Chondrocyte (in vitro differentiated cells): ENCODE measurements at regions not wholly inside any gene's neighbourhood (a gene's known extent, or its start where the extent isn't known, plus 50 kb on each side); places are given as distances from the start of the nearest gene placed in this dataset.
"Not testable (repeated sequence)": the region's sequence is repeated elsewhere in the genome, so short reads cannot be mapped to it uniquely, and the experiment has no call there.

Source experiments
- DNase-seq: peaks from one replicate; pipeline ENCODE4 v3.0.0; 2021; ENCODE audit warnings: mixed read lengths, low spot score
- H3K27ac Mint-ChIP-seq: one replicate; pipeline ENCODE4 v1.8.0; 2021; ENCODE audit warnings: mild to moderate bottlenecking, moderate library complexity, mixed read lengths; ENCODE audit not compliant: unreplicated experiment
- H3K27me3 Mint-ChIP-seq: 2 replicates; pipeline ENCODE4 v1.8.0; 2021; ENCODE audit warnings: low read depth, mixed read lengths
- H3K36me3 Mint-ChIP-seq: 2 replicates; pipeline ENCODE4 v1.8.0; 2021; ENCODE audit warnings: low read depth, mixed read lengths
- H3K4me1 Mint-ChIP-seq: 2 replicates; pipeline ENCODE4 v1.8.0; 2021; ENCODE audit warnings: low read depth, mild to moderate bottlenecking, mixed read lengths
- H3K4me3 Mint-ChIP-seq: one replicate; pipeline ENCODE4 v1.8.0; 2021; ENCODE audit warnings: mild to moderate bottlenecking, moderate library complexity, mixed read lengths; ENCODE audit not compliant: unreplicated experiment
- H3K9me3 Mint-ChIP-seq: 2 replicates; pipeline ENCODE4 v1.8.0; 2021; ENCODE audit warnings: low read depth, mixed read lengths
- CTCF ChIP-seq: fragments of 200-600 bp; sonication (generic); IDR thresholded peaks from 2 replicates; pipeline ENCODE4 v1.5.0; 2021; ENCODE audit warnings: antibody characterized with exemption, mild to moderate bottlenecking, moderate library complexity

- peaks cover 6% of the 10 kb centered on the region for H3K4me1 Mint-ChIP-seq
- H3K27ac Mint-ChIP-seq = no peak overlapping the region
- no peak overlapping the region for H3K4me3 Mint-ChIP-seq
- no peak for TF ChIP-seq CTCF
- DNase-seq = no peak
- H3K36me3 Mint-ChIP-seq = peaks cover 5% of the 10 kb centered on the region
- peaks cover 7% of the 10 kb centered on the region for H3K9me3 Mint-ChIP-seq
- H3K27me3 Mint-ChIP-seq = peaks cover 8% of the 10 kb centered on the region
Measured at GRCh38 chr2:105478670-105479069, 79.8 kb upstream of the FHL2 start.

- not testable (repeated sequence) for H3K27ac Mint-ChIP-seq, H3K36me3 Mint-ChIP-seq, H3K4me3 Mint-ChIP-seq, H3K27me3 Mint-ChIP-seq, DNase-seq, H3K9me3 Mint-ChIP-seq
- H3K4me1 Mint-ChIP-seq = peaks cover 17% of the 10 kb centered on the region
Measured at GRCh38 chr2:105477050-105477620, 78.3 kb upstream of the FHL2 start.

DNA sequence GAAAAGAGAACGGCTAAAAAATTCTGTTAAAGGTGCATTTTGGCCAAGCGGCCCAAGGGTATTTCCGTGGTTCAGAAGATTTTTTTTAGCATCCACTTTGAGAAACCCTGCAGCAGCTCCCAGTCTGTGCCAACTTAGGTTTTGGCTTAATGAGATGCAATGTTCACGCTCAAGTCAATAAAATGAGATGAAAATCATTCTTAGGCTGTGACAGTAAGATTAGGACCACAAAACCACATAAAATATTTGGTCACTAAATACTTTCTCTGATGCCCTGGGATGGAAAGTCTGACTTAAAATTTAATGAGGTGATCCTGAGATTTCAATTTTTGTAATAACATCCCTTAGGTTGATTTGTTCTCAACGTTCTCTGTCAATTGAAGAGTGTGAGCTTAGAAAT, 74.2 kb upstream of the FHL2 start:
- no peak for DNase-seq
- Mint-ChIP-seq H3K4me3 (no peak overlapping the region), H3K9me3 (no peaks in the 10 kb centered on the region), H3K4me1 (peaks cover 21% of the 10 kb centered on the region), H3K27me3 (peaks cover 8% of the 10 kb centered on the region), H3K27ac (peak overlapping the region; percentile 38), H3K36me3 (no peaks in the 10 kb centered on the region)
- no peak for TF ChIP-seq CTCF

DNA sequence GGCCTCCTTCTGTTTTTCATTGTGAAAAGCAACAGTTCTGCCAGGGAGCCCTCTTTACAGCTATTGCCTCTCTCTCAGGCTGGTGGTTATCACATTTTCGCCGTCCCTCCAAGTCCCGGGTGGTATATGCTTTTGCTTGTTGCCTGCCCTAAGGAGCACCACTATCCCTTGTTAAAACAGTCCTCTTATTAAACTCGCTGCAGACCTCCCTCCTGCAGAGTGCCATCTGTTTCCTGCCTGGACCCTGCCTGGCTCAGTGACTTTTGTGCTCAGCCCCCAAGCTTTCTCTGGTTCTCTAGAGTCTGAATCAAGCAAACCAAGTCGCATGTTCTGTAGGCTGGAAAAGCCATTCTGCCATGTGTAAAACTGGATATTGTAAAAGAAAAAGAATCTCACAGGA, 72.1 kb upstream of the FHL2 start:
- H3K36me3 Mint-ChIP-seq = no peaks in the 10 kb centered on the region
- H3K27me3 Mint-ChIP-seq = peaks cover 15% of the 10 kb centered on the region
- H3K4me1 Mint-ChIP-seq = peaks cover 21% of the 10 kb centered on the region
- no peak for DNase-seq
- H3K4me3 Mint-ChIP-seq = no peak overlapping the region
- H3K27ac Mint-ChIP-seq = no peak overlapping the region
- H3K9me3 Mint-ChIP-seq = no peaks in the 10 kb centered on the region
- no peak for TF ChIP-seq CTCF

DNA sequence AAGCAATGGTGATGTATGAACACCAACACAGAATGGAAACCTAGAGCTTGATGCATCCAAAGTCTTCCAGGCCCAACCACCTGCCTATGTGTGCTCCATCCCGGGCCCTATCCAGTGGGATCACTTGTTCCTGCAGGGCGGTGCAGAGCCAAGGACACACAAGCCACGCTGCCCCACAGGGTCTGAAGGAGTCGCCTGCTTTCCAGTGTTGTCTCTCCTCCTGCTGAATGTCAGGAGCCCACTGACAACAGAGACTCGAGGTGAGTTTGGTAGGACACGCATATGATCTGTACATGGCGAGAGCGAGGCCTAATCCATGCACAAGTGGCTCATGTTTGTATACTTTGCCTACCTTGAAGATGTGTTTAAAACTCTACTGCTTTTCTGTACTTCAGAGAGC, 70.9 kb upstream of the FHL2 start:
- Mint-ChIP-seq H3K4me3 (no peak overlapping the region), H3K9me3 (no peaks in the 10 kb centered on the region), H3K27me3 (peaks cover 19% of the 10 kb centered on the region), H3K27ac (no peak overlapping the region), H3K36me3 (no peaks in the 10 kb centered on the region), H3K4me1 (peaks cover 21% of the 10 kb centered on the region)
- no peak for DNase-seq
- TF ChIP-seq CTCF = no peak

DNA sequence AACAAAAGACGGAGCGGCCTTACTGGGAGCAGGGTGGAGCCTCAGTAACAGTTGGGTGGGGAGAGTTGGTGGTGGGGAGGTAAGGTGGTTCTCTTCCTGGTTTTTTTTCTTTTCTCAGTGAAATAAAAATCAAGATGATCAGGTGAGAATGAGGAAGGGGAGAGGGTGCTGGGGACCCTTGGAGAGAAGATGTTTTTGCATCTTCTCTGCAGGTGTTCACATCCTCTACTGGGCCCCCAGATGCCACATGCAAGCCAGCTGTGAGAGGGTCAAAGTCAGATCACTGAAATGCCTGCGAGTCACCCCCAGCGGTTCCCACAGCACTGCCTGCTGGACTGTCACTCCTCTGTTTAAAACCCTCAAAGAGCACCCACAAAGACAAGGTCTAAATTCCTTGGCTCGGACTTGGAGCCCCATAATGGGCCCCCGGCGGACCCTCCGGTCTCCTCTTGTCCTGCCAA, 69.8 kb upstream of the FHL2 start:
- Mint-ChIP-seq H3K4me3 (no peak overlapping the region), H3K4me1 (peaks cover 14% of the 10 kb centered on the region), H3K9me3 (no peaks in the 10 kb centered on the region), H3K36me3 (no peaks in the 10 kb centered on the region), H3K27ac (no peak overlapping the region), H3K27me3 (peaks cover 19% of the 10 kb centered on the region)
- DNase-seq = no peak
- no peak for TF ChIP-seq CTCF
